ENCODE measurements at regions not wholly inside any gene's neighbourhood (a gene's known extent, or its start where the extent isn't known, plus 50 kb on each side); places are given as distances from the start of the nearest gene placed in this dataset.

DNA sequence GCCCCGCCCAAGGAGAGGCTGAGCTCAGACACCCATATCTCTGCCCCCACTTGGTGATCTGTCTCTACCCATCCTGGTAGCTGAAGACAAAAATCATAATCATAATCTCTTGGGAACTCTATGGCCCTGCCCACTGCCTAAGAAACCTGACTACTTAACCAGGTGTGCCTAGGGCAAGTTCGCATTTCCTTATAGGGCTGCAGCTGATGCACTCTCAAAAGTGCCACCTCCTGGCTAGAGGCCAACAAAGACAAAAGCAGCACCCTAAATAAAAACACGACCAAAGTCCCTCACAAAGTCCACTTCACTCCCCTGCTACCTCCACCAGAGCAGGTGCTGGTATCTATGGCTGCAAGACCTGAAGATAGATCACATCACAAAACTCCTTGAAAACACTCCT lies 250.4 kb upstream of the SLITRK3 start:
- POLR2A ChIA-PET, result no interaction called here
- DNase-seq (ENCODE audit: extremely low spot score), result no peak
- CTCF ChIA-PET, result no interaction called here
- no peak for TF ChIP-seq FOXM1 (IDR thresholded peaks at IDR 0.05; ENCODE audit: borderline replicate concordance)
- no peak for TF ChIP-seq FOXK2 (IDR thresholded peaks at IDR 0.05)
- TF ChIP-seq CTBP1 (IDR thresholded peaks at IDR 0.05; ENCODE audit: borderline replicate concordance), result no peak
- no peak for TF ChIP-seq ARNT (IDR thresholded peaks at IDR 0.05)
- TF ChIP-seq LEF1 (IDR thresholded peaks at IDR 0.05; ENCODE audit: borderline replicate concordance), result no peak
- no peak for TF ChIP-seq SP1 (IDR thresholded peaks at IDR 0.05)
- TF ChIP-seq ZNF384 (IDR thresholded peaks at IDR 0.05), result no peak
- TF ChIP-seq HDGF (IDR thresholded peaks at IDR 0.05; ENCODE audit: borderline replicate concordance), result no peak
- TF ChIP-seq, protein P1, sequence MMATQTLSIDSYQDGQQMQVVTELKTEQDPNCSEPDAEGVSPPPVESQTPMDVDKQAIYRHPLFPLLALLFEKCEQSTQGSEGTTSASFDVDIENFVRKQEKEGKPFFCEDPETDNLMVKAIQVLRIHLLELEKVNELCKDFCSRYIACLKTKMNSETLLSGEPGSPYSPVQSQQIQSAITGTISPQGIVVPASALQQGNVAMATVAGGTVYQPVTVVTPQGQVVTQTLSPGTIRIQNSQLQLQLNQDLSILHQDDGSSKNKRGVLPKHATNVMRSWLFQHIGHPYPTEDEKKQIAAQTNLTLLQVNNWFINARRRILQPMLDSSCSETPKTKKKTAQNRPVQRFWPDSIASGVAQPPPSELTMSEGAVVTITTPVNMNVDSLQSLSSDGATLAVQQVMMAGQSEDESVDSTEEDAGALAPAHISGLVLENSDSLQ (IDR thresholded peaks at IDR 0.05), result no peak
- no peak for TF ChIP-seq NFRKB (IDR thresholded peaks at IDR 0.05)
- TF ChIP-seq TARDBP (IDR thresholded peaks at IDR 0.05), result no peak
- no peak for TF ChIP-seq FOXA1 (IDR thresholded peaks at IDR 0.05)
- TF ChIP-seq ELF4 (IDR thresholded peaks at IDR 0.05), result no peak
- TF ChIP-seq BHLHE40 (IDR thresholded peaks at IDR 0.05; ENCODE audit: borderline replicate concordance), result no peak
- TF ChIP-seq SUZ12 (IDR thresholded peaks at IDR 0.05), result no peak
- no peak for TF ChIP-seq L3MBTL2 (conservative IDR thresholded peaks at IDR 0.05)

DNA sequence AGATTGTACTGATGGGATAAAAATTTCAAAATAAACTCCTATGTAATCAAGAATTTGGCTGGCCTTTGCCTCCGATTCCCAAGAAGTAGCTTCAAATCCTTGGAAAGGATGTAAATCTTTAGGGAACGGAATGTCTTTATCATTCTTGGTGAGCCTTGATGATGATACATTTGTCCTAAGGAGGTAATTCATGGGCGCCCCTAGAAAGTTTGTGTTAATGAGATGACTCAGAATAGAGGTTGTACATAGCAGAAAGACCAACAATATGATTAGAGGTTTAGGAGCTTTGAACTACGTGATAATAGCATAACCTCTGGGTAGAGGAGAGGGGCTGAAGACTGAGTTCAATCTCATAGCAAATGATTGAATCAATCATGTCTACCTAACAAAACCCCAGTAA lies 248.6 kb upstream of the SLITRK3 start:
- CTCF ChIA-PET, result no interaction called here
- TF ChIP-seq HDGF (IDR thresholded peaks at IDR 0.05; ENCODE audit: borderline replicate concordance) (no peak), LEF1 (IDR thresholded peaks at IDR 0.05; ENCODE audit: borderline replicate concordance) (no peak), SP1 (IDR thresholded peaks at IDR 0.05) (no peak), FOXK2 (IDR thresholded peaks at IDR 0.05) (no peak), ZNF384 (IDR thresholded peaks at IDR 0.05) (no peak), FOXA1 (IDR thresholded peaks at IDR 0.05) (no peak), SUZ12 (IDR thresholded peaks at IDR 0.05) (no peak), BHLHE40 (IDR thresholded peaks at IDR 0.05; ENCODE audit: borderline replicate concordance) (no peak)
- TF ChIP-seq, protein P1 (IDR thresholded peaks at IDR 0.05), result no peak

DNA sequence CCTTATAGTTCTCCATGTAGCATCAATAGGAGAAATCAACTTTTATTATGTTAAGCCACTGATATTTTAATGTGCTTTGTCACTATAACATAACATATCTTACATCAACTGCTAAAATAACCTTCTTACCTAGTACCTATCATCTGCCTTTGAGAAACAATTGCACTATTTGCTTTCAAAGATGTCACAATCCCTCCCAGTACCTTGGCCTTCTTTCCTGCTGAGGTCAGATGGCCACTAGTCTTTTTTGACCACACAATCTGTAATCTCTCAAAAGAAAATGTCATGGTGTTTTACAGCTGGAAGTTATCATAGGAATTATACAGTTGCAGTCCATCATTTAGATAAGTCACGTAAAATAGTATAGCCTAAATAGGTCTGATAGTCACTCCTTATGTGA lies 247.5 kb upstream of the SLITRK3 start:
- no peak for DNase-seq (ENCODE audit: extremely low spot score)
- TF ChIP-seq ZNF384 (IDR thresholded peaks at IDR 0.05) (no peak), LEF1 (IDR thresholded peaks at IDR 0.05; ENCODE audit: borderline replicate concordance) (no peak), CTBP1 (IDR thresholded peaks at IDR 0.05; ENCODE audit: borderline replicate concordance) (no peak), NFRKB (IDR thresholded peaks at IDR 0.05) (no peak), L3MBTL2 (conservative IDR thresholded peaks at IDR 0.05) (no peak), BHLHE40 (IDR thresholded peaks at IDR 0.05; ENCODE audit: borderline replicate concordance) (no peak), FOXA1 (IDR thresholded peaks at IDR 0.05) (no peak), ARNT (IDR thresholded peaks at IDR 0.05) (no peak), FOXK2 (IDR thresholded peaks at IDR 0.05) (no peak), SP1 (IDR thresholded peaks at IDR 0.05) (no peak), FOXM1 (IDR thresholded peaks at IDR 0.05; ENCODE audit: borderline replicate concordance) (no peak), HDGF (IDR thresholded peaks at IDR 0.05; ENCODE audit: borderline replicate concordance) (no peak), TARDBP (IDR thresholded peaks at IDR 0.05) (no peak), SUZ12 (IDR thresholded peaks at IDR 0.05) (no peak), ELF4 (IDR thresholded peaks at IDR 0.05) (no peak)
- TF ChIP-seq, protein P1 (IDR thresholded peaks at IDR 0.05), result no peak
- ChIA-PET CTCF (no interaction called here), POLR2A (no interaction called here)

More for the DNA sequence above, 248.6 kb upstream of the SLITRK3 start:
- no peak for DNase-seq (ENCODE audit: extremely low spot score)
- POLR2A ChIA-PET, result no interaction called here

DNA sequence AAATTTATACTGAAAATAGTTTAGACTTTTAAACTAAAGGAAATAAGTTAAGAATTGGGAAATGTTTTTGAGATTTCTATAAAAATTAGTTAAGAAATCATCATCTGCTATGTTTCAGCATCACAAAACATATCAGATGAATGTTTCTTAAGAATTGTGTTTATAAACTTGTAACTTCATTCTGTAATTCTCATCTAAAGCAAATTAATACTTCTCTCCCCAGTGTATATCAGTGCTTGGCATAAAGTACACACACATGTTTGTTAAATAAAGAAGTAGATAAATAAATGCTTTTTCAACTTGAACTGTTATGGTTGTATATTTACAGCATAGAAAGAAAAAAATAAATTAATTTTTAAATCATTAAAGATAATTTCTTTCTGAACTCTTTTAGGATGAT lies 245.9 kb upstream of the SLITRK3 start:
- ChIA-PET POLR2A (no interaction called here), CTCF (no interaction called here)
- TF ChIP-seq NFRKB (IDR thresholded peaks at IDR 0.05) (no peak), L3MBTL2 (conservative IDR thresholded peaks at IDR 0.05) (no peak), ARNT (IDR thresholded peaks at IDR 0.05) (no peak), CTBP1 (IDR thresholded peaks at IDR 0.05; ENCODE audit: borderline replicate concordance) (no peak), SP1 (IDR thresholded peaks at IDR 0.05) (no peak), FOXA1 (IDR thresholded peaks at IDR 0.05) (no peak), ELF4 (IDR thresholded peaks at IDR 0.05) (no peak), ZNF384 (IDR thresholded peaks at IDR 0.05) (no peak), LEF1 (IDR thresholded peaks at IDR 0.05; ENCODE audit: borderline replicate concordance) (no peak), FOXM1 (IDR thresholded peaks at IDR 0.05; ENCODE audit: borderline replicate concordance) (no peak), HDGF (IDR thresholded peaks at IDR 0.05; ENCODE audit: borderline replicate concordance) (no peak)
- DNase-seq (ENCODE audit: extremely low spot score), result no peak

DNA sequence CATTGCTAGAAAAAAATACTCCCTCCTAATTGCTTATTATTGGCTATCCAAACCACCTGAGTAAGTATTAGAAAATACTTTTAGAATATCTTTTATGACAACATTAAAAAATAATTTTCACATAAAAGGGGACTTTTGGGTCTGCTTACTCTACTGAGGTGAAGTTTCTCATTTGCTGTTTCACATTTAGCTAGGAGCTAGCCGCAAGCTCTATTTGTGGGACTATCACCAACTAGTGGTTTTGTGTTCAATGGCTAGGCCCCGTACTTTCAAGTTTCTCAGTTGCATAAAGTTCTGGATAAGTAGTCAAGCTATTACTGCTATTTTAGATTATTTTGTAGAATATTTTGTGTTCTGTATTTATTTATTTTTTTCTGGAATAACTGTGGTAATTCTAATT lies 244.2 kb upstream of the SLITRK3 start:
- POLR2A ChIA-PET, result no interaction called here
- DNase-seq (ENCODE audit: extremely low spot score), result no peak
- CTCF ChIA-PET, result no interaction called here
- TF ChIP-seq L3MBTL2 (conservative IDR thresholded peaks at IDR 0.05), result no peak

DNA sequence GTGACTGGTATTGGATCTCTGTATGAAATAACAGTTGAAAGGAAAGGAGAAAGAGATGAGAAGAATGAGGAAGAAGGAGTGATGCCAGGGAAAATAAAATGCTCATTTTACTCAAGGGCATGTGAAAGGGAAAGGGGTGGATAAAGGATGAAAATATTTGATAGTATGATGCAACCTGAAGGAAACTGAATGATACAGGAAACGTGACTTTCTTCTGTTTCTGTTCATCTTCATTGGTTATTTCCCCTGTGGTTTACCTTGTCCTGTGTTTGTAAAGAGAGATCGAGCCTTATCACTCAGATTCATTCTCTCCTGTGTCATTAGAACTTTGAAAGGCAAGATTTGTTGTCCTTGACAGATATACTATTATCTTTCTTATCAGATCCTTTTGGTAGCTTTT lies 243.6 kb upstream of the SLITRK3 start:
- CTCF ChIA-PET, result no interaction called here
- TF ChIP-seq FOXK2 (IDR thresholded peaks at IDR 0.05), result no peak
- TF ChIP-seq HDGF (IDR thresholded peaks at IDR 0.05; ENCODE audit: borderline replicate concordance), result no peak
- TF ChIP-seq ELF4 (IDR thresholded peaks at IDR 0.05), result no peak
- no peak for TF ChIP-seq CTBP1 (IDR thresholded peaks at IDR 0.05; ENCODE audit: borderline replicate concordance)
- POLR2A ChIA-PET, result no interaction called here
- no peak for DNase-seq (ENCODE audit: extremely low spot score)

DNA sequence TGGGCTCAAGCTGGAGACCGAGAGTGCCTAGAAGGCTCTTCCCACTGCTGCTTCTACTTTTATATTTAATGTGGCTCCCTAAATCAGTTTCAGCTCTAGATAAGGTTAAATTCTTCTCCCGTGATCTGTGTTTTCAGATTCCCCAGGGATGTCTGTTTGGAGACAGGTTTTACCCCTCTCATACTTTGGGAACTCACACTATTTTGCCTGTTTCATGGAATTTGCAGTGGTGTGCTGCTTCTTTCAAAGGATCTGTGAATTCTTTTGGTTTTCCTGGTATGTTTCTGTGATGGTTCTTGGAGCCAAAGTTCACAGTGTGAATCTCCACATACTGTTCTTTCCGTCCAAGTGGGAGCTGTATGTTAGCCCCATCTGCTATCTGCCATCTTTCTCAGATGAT lies 238.3 kb upstream of the SLITRK3 start:
- DNase-seq (ENCODE audit: extremely low spot score), result no peak
- POLR2A ChIA-PET, result no interaction called here
- no peak for TF ChIP-seq SUZ12 (IDR thresholded peaks at IDR 0.05)
- TF ChIP-seq, protein P1 (IDR thresholded peaks at IDR 0.05), result no peak
- TF ChIP-seq SP1 (IDR thresholded peaks at IDR 0.05), result no peak
- no peak for TF ChIP-seq FOXA1 (IDR thresholded peaks at IDR 0.05)
- no peak for TF ChIP-seq L3MBTL2 (conservative IDR thresholded peaks at IDR 0.05)
- no peak for TF ChIP-seq ARNT (IDR thresholded peaks at IDR 0.05)
- no peak for TF ChIP-seq HDGF (IDR thresholded peaks at IDR 0.05; ENCODE audit: borderline replicate concordance)
- no peak for TF ChIP-seq FOXM1 (IDR thresholded peaks at IDR 0.05; ENCODE audit: borderline replicate concordance)
- TF ChIP-seq CTBP1 (IDR thresholded peaks at IDR 0.05; ENCODE audit: borderline replicate concordance), result no peak
- no peak for TF ChIP-seq LEF1 (IDR thresholded peaks at IDR 0.05; ENCODE audit: borderline replicate concordance)
- TF ChIP-seq ZNF384 (IDR thresholded peaks at IDR 0.05), result no peak
- TF ChIP-seq BHLHE40 (IDR thresholded peaks at IDR 0.05; ENCODE audit: borderline replicate concordance), result no peak
- CTCF ChIA-PET, result no interaction called here

Measured in HEK293T (cell line).